DND-41 (cell line): ENCODE measurements at regions not wholly inside any gene's neighbourhood (a gene's known extent, or its start where the extent isn't known, plus 50 kb on each side); places are given as distances from the start of the nearest gene placed in this dataset.

Source experiments
- EZH2 ChIP-seq: IDR thresholded peaks from 3 replicates; pipeline ENCODE4 v1.6.1; 2012; ENCODE audit warnings: borderline replicate concordance, low read depth, mild to moderate bottlenecking, moderate library complexity, low read length, inconsistent platforms; ENCODE audit not compliant: severe bottlenecking
- TF ChIP-seq, protein P1 (sequence below): IDR thresholded peaks from 2 replicates; pipeline ENCODE4 v1.5.1; 2012; ENCODE audit warnings: borderline replicate concordance, low read length, moderate library complexity, mild to moderate bottlenecking; ENCODE audit not compliant: poor library complexity, severe bottlenecking; ENCODE audit errors: extremely low read depth

DNA sequence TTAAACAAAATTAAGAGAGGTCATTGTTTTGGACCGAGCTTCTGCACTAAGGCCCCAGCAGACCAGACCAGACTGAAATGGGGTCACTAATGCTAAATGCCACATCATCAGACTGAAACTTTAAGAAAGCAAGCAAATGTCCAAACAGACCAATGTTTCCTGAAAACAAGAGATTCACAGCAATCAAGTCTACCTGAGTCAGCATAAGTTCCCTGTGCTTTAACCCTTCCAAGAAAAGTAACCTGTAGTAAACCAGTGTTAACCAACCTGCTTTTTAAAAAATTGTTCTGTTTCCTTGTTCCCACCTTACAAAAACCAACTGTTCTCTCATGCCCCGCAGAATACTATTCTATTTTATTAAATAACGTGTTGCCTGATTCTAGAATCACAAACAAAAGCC, 241.1 kb upstream of the GADL1 start:
- TF ChIP-seq, protein P1, sequence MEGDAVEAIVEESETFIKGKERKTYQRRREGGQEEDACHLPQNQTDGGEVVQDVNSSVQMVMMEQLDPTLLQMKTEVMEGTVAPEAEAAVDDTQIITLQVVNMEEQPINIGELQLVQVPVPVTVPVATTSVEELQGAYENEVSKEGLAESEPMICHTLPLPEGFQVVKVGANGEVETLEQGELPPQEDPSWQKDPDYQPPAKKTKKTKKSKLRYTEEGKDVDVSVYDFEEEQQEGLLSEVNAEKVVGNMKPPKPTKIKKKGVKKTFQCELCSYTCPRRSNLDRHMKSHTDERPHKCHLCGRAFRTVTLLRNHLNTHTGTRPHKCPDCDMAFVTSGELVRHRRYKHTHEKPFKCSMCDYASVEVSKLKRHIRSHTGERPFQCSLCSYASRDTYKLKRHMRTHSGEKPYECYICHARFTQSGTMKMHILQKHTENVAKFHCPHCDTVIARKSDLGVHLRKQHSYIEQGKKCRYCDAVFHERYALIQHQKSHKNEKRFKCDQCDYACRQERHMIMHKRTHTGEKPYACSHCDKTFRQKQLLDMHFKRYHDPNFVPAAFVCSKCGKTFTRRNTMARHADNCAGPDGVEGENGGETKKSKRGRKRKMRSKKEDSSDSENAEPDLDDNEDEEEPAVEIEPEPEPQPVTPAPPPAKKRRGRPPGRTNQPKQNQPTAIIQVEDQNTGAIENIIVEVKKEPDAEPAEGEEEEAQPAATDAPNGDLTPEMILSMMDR, result no peak
- no peak for TF ChIP-seq EZH2
